GM21390 (cell line): ENCODE measurements at regions not wholly inside any gene's neighbourhood (a gene's known extent, or its start where the extent isn't known, plus 50 kb on each side); places are given as distances from the start of the nearest gene placed in this dataset.

Experiments
- ATAC-seq: cut with Tn5 transposase; IDR thresholded peaks from one replicate; pipeline ENCODE4 v1.9.1; 2021; ENCODE audit not compliant: unreplicated experiment

- no peak for ATAC-seq
Observed at GRCh38 chr4:20393486-20394100, 141.9 kb downstream of the SLIT2 start.

GRCh38 chr4:20394512-20394911 is 142.8 kb downstream of the SLIT2 start:
- no peak for ATAC-seq

- ATAC-seq: peak; percentile 75
Observed at GRCh38 chr4:20395160-20395773, 143.6 kb downstream of the SLIT2 start.

- peak; percentile 59 for ATAC-seq
Observed at GRCh38 chr4:20403290-20403689, 151.6 kb downstream of the SLIT2 start.

GRCh38 chr4:20403846-20404245 is 152.1 kb downstream of the SLIT2 start:
- ATAC-seq: no peak

GRCh38 chr4:20408611-20409010 is 156.9 kb downstream of the SLIT2 start:
- ATAC-seq: no peak

GRCh38 chr4:20412072-20412471 is 160.4 kb downstream of the SLIT2 start:
- no peak for ATAC-seq

- no peak for ATAC-seq
Observed at GRCh38 chr4:20416800-20417199, 165.1 kb downstream of the SLIT2 start.

- ATAC-seq: peak; percentile 98
Observed at GRCh38 chr4:20418861-20419451, 167.3 kb downstream of the SLIT2 start.

GRCh38 chr4:20420916-20421602 is 169.4 kb downstream of the SLIT2 start:
- ATAC-seq: no peak

- no peak for ATAC-seq
Observed at GRCh38 chr4:20421603-20421985, 169.9 kb downstream of the SLIT2 start.

GRCh38 chr4:20422398-20422797 is 170.7 kb downstream of the SLIT2 start:
- ATAC-seq: peak; percentile 66

GRCh38 chr4:20423420-20423819 is 171.7 kb downstream of the SLIT2 start:
- ATAC-seq: no peak

- ATAC-seq: no peak
Observed at GRCh38 chr4:20426028-20426427, 174.3 kb downstream of the SLIT2 start.

GRCh38 chr4:20428436-20429160 is 176.9 kb downstream of the SLIT2 start:
- ATAC-seq: no peak

- ATAC-seq: no peak
Observed at GRCh38 chr4:20430259-20430941, 178.7 kb downstream of the SLIT2 start.

GRCh38 chr4:20431543-20431951 is 179.8 kb downstream of the SLIT2 start:
- no peak for ATAC-seq

GRCh38 chr4:20432088-20432487 is 180.4 kb downstream of the SLIT2 start:
- ATAC-seq: no peak

GRCh38 chr4:20433097-20433705 is 181.5 kb downstream of the SLIT2 start:
- no peak for ATAC-seq

- ATAC-seq: no peak
Observed at GRCh38 chr4:20440170-20440569, 188.5 kb downstream of the SLIT2 start.
